HG03280 (cell line): ENCODE measurements at regions not wholly inside any gene's neighbourhood (a gene's known extent, or its start where the extent isn't known, plus 50 kb on each side); places are given as distances from the start of the nearest gene placed in this dataset.
A peak's percentile ranks its signal among the peaks of the same experiment; 100 is the strongest.
"Not testable (repeated sequence)": the region's sequence is repeated elsewhere in the genome, so short reads cannot be mapped to it uniquely, and the experiment has no call there.

Source experiments
- ATAC-seq: cut with Tn5 transposase; IDR thresholded peaks from one replicate; pipeline ENCODE4 v1.9.1; 2021; ENCODE audit warnings: mild to moderate bottlenecking, moderate library complexity; ENCODE audit not compliant: unreplicated experiment

DNA sequence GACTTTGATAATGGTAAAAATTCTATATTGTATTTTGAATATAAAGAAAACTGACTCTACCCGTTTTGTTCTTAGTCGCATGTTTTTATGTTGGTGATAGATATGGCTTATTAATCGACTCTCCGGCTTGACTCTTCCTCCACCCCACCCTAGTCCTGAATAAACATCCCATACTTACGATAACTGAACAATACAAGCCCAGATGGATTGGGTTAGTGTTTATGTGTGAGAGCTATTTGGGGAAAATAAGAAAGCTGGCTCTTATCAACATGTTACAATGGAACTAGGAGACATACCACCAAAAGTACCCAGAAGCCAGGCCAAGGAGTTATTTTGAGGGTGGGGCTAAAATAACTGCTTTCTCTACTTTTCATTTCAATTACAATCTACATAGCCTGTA lies 796.3 kb downstream of the DIAPH3 start:
- ATAC-seq, result no peak

DNA sequence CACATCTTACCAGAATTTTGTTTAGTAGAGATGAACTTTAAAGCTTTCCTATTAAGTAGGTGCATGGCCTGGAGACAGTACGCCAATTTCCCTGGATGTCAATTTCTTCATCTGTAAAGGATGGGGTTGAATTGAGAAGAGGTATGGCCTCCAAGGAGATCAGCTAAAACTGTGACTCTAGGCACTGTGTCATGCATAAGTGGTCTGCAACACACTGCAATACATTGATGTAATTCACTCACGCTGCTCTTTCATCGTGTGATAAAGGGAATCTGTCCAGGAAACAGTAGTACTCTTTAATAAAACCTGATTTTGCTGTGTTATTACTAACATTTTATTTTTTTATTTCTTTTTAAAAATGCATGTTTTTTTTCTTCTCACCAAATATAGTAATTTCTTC lies 795.8 kb downstream of the DIAPH3 start:
- no peak for ATAC-seq

DNA sequence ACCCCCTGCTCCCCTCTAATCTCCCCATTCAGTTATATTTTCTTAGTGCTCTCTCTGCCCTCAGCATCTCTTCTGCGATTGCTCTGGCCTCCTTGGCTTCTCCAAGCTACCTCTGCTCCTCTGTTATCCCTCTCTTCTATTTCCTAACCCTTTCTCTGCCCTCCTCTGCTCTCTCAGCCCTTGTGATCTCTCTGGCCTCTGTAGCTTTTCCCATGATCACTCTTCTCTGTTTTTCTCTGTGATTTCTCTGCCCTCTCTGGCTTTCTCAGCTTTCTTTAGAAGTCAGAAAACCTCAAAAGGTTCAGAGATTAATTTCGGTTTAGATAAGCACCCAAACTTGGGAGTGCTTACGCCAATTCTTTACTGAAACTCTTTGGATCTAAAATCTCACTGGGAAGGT lies 795.0 kb downstream of the DIAPH3 start:
- ATAC-seq, result no peak

DNA sequence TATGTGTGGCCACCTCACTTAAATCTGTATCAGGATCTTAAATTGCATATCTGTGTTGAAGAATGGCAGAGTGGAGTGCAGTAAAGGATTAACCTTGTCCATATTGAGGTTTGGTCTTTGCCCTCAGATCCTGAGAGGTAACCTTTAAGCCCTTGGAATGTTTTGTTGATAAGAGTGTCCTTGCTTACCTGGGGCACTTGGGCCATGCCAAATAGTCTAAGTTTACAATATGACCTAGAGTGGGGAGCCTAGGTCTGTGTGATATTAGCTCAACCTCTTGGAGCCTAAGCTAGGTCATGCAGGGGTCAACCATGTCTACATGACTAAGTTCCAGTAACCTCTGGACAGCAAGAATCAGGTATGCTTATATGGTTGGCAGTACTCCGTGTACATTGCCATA lies 792.5 kb downstream of the DIAPH3 start:
- no peak for ATAC-seq

DNA sequence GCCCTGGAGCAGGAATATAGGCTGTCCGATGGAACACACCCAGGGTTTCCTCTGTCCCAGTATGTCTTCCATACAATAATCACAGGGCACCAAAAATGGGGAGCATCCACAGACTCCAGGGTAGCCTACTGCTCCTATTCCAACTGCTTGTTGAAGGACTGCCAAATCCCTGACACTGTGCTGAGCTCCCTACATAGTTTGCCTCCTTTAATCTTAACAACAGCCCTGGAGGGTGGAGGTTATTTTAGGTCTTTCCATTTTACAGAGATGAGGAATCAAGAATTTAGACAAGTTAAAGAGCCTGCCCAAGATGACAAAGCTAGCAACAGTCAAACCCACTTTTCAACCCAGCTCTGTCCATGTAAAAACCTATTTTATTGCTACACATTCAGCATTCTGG lies 790.4 kb downstream of the DIAPH3 start:
- no peak for ATAC-seq

DNA sequence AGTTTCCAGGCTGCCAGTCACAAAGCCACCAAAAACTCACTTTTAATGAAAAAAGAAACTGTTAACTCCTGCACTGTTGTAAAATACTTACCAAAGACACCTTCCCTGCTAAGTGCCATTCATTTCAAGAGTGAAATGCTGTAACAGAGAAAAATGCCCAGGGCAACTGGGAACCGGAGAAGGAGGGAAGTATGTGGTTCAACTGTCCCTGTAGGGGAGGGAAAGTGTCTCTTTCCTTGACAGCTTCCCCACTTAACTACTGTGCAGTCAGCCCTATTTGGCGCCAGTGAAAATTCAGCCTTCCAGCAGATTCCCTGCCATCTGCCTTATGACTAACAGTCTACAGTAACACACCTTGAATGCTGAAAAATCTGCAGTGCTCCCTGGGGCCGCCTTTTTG lies 789.0 kb downstream of the DIAPH3 start:
- ATAC-seq, result no peak

DNA sequence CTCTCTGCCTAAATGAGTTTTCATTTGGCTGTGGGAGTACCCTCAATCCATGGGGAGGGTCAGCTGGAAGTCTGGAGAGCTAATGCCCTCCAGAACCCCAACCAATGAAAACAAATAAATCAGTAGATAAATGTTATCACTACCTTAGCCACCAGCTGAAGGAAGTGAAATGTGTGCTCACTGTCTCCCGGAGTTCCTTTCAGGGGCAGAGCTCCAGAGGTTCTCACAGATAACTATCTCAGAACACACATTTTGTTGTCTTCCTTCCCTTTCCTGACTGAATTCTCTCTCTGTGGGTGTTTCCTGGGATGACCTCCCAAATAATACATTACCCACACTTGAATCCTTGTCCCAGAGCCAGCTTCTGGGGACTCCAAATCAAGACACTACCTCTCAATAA lies 779.6 kb downstream of the DIAPH3 start:
- no peak for ATAC-seq

DNA sequence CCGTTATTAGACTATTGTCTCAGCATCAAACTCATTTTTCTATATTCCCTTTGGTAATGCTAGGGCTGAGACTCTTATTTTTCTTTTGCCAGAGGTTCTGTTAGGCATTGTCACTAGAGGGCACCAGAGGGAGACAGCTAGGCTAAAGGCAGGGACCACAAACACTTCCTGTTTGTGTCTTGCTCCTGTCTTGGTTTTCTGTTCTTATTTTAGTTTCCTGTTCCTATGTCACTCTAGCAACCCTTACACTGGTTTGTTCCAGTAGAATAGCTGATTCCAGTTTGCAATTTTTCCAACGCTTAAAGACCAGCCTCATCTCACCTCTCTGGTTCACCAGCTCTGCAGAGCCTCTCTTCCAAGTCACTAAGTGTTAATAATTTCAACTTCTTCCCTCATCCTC lies 772.0 kb downstream of the DIAPH3 start:
- peak; percentile 99 for ATAC-seq

DNA sequence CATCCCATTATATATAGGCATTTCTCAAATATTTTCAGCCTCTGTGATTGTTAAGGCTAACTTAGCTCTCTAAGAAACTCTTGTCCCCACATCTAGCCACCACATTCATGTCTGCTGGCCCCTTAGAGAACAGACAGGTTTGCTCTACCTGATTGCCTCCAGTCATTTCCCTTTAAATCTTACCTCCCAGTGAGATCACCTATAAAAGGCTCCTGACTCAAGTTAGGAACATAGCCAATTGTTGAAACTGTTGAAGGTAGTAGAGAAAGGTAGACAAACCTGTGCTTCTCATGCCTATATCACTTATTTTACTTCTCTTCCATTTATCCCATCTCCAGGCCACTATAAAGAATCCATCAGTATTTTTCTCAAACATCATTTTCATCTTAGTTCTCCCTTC lies 771.4 kb downstream of the DIAPH3 start:
- ATAC-seq, result no peak

DNA sequence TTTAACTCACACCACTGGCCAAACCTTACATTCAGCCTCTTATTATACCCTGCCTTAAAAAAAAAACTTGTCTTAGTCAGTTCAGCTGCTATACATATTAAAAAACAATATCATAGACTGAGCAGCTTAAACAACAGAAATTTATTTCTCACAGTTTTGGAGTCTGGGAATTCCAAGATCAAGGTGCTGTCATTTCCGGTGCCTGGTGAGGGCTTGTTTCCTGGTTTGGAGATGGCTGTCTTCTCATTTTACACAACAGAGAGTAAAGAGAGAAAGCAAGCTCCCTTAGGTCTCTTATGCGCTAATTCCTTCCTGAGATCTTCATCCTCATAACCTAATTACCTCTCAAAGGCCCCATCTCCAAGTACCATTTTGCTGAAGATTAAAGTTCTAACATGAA lies 769.2 kb downstream of the DIAPH3 start:
- no peak for ATAC-seq

DNA sequence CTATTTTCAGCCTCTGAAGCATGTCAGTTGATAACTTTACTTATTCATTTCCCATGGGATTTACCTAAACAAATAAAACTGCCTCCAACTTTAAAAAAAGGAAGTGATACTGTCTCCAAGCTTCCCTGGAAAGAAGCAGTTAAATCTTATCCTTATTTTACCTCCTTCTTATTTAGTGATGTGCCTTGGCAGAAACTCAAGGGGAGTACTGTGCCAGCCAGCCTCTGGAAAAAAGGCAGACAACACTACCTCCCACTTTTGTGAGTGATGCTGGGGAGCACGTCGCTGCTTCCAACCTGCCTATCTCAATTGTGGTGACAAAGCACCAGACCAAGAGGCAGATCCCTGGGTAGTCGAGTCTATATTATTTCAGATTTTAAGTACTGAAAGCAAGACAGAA lies 765.6 kb downstream of the DIAPH3 start:
- ATAC-seq, result no peak

DNA sequence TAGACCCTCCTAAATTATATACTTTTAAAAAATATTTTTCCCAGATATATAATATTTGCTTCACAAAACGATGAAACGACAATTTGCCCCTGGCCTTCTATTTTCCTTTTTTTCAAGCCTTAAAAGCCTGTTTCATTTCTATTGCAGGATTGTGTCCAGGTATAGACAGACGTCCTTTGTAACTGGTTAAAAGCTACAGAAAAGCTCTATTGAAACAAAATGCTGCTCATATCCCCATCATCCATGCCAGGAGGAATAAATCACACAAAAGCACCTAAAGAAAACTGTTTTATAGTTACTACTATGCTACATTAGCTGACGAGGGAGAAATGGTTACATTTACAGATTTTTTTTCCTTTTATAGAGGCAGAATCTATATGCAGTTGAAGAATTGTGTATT lies 765.1 kb downstream of the DIAPH3 start:
- no peak for ATAC-seq

DNA sequence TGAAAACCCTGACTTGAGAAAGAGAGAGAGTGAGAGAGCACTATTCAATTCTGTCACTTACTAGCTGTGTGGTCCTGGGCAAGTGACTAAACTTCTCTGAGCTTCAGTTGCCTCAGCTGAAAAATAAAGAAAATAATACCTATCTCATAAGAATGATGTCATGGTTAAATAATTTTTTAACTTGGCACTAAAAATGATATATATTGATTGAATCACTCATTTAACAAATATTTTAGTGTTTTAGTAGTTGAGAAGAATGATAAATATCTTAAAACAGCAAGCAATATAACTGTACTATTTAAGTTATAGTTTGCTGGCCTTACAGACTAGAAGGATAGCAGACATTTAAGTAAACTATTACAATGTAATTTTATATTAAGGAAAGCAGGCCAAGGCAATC lies 764.2 kb downstream of the DIAPH3 start:
- ATAC-seq, result no peak

DNA sequence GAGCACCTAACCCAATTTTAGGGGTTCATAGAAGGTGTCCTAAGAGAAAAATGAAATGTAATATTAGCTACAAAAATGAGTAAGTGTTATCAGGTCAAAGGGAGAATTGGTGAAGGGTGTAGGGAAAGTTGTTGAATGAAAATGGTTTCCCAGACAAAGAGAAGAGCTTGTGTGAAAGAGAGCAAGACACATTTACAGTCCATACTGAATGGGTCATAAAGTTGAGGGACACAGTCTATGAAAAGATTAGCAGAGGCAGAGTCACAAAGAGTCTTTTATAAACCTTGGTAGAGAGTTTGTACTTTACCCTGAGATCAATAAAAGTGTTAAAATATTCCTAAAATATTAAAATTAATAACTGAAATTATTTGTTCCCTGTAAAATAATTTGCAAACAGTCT lies 759.4 kb downstream of the DIAPH3 start:
- ATAC-seq, result no peak

DNA sequence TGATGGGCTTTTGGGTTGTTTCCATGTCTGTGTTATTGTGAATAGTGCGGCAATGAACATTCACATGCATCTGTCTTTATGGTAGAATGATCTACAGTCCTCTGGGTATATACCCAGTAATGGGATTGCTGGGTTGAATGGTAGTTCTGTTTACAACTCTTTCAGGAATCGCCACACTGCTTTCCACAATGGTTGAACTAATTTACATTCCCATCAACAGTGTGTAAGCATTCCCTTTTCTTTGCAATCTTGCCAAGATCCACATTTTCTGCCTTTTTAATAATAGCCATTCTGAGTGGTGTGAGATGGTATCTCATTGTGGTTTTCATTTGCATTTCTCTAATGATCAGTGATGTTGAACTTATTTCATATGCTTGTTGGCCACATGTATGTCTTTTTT lies 756.5 kb downstream of the DIAPH3 start:
- not testable (repeated sequence) for ATAC-seq

DNA sequence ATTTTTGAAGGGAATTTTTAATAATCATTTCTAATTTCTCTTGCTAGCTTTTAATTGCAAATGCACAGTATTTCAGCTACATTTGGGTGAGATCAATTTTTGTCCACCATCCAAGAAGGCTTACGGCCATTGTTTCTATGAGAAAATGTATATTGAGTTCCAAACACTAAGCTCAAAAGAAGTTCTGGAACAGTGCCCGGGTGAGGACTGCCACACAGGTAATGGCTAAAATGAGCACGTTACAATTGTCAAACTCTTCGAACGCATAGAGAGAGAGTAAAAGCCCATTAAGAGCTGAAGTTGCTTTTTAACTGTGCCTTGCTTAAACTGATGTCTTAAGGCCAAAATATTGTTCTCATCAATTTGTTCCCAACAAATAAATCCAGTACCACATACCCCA lies 755.0 kb downstream of the DIAPH3 start:
- ATAC-seq, result no peak

DNA sequence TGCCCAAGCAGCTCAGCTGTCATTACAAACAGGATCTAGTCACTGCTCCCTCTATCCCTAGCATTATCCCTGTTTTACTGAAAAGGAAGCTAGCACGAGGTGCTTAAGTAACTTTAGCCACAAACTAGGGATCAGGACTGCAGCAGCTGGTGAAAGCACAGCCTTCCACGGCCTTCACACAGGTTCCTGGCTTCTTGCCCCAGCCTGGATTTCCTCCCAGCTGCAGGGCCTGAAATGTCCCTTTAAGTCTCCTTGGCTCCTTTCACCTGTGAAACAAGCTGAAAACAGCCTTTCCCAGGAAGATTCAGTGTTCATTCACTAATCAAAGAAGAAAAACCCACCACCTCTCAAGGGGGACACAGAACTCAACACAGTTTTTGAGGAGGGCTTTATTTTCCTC lies 754.5 kb downstream of the DIAPH3 start:
- ATAC-seq, result no peak

DNA sequence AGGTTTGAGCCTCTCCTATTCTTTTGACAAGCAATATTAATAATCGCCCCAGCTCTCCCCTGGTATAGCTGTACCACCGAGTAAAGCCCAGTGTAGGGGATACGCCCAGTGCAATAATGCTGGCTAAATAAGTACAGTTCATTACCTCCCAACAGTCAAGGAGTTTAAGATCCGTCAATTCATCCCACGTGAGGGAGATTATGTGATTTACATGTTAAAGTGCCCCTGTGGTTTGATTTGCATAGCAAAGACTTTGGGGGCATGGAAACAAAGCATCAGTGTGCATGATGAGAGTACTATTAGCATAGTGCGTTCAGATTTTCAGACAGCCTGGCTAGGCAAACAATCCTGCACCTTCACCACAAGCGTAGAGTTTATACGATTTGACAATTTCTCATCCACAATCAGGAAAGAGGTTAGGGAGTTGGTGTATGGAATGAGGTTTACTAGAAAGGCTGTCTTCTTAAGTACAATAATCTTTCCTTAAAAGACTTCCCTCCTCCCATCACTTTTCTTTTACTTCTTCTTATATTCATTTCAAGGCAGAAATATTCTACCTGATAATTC lies 754.0 kb downstream of the DIAPH3 start:
- no peak for ATAC-seq

DNA sequence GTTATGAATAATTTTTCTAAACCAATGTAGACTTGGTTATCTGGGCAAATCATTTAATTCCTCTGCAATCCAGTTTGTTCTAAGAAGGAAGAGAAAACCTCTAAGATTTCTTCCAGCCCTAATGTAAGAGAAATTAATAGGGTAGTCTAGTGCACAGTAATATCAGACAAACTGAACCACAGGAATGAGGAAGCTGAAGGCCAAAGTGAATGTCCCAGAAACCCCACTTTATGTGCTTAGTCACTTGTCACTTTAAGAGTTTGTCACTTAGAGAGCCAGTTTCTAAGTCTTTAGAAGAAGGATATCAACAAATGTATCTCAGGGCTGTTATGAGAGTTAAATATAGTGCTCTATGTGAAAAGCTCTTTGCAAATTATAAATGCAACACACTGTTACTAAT lies 750.6 kb downstream of the DIAPH3 start:
- ATAC-seq, result peak; percentile 53

DNA sequence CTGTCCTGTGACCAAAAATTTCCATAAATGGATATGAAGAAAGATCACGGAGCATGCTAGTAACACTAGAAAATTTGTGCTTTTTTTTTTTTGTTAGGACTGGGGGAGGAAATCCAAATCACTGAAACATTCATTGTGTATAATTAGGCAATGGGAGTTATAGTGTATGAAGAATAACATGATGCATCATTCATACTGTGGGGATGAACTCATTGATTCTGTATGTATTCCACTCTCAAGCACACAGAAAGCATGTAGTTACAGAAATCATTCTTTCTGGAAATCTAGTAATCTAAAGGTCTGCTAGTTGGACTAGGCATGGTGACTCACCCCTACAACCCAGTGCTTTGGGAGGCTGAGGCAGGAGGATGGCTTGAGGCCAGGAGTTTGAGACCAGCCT lies 749.7 kb downstream of the DIAPH3 start:
- no peak for ATAC-seq

DNA sequence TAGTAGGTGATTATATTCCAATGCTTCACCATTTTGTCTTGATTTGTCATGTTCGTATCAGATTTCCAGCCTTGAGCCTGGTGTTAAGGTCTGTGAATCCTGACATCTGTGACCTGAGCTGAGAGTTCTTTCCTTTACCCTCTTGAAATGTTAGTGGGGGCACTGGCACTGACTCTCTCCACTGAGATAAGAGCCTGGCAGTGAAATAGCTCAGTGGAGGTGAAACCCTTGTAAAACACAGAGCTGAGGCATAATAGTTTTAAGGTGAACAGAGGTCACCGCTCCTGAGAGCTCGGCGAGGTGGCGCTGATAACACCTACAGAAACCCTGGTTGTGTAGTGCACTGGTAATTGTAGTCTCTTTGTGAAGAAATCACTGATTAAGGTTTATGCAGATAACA lies 748.2 kb downstream of the DIAPH3 start:
- no peak for ATAC-seq

DNA sequence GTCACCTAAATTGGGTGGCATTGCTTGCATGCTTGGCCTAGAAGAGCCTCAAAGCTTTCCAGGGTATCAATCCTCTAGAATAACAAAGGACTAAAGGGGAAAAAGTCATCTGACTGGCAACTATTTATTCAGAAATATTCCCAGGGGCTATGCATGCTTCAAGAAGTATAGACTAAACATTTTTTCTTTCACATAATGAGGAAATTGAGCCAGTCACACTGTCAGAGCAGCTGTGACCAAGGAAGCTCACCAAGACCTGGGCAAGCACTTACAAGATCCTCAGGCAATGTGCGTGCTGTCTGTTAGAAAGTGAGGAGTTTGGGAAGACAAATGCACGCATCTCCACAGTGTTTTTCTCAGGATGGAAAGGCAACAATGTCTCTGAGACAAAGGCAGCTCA lies 747.2 kb downstream of the DIAPH3 start:
- ATAC-seq, result no peak

DNA sequence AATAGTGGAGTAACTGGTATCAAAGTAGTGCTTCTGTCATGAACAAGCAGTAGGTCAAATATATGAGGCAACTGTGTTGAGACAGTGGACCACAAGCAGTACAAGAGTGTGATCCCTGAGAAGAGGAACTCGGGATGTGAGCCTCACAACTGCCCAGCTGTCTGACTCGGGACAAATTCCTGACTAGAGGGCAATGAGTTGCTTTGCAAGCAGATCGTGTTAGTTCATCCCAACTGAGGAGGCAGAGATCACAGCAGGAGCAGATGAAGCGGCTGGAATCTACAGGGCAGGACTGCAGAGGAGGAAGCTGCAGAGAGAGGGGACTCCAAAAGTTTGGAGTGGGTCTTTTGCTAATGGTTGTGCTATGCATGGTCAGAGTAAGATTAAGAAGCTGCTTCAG lies 741.1 kb downstream of the DIAPH3 start:
- no peak for ATAC-seq
